HG02763 (cell line): ENCODE measurements at regions not wholly inside any gene's neighbourhood (a gene's known extent, or its start where the extent isn't known, plus 50 kb on each side); places are given as distances from the start of the nearest gene placed in this dataset.

Source experiments
- ATAC-seq: cut with Tn5 transposase; IDR thresholded peaks from one replicate; pipeline ENCODE4 v1.9.1; 2021; ENCODE audit warnings: mild to moderate bottlenecking, moderate library complexity; ENCODE audit not compliant: unreplicated experiment

DNA sequence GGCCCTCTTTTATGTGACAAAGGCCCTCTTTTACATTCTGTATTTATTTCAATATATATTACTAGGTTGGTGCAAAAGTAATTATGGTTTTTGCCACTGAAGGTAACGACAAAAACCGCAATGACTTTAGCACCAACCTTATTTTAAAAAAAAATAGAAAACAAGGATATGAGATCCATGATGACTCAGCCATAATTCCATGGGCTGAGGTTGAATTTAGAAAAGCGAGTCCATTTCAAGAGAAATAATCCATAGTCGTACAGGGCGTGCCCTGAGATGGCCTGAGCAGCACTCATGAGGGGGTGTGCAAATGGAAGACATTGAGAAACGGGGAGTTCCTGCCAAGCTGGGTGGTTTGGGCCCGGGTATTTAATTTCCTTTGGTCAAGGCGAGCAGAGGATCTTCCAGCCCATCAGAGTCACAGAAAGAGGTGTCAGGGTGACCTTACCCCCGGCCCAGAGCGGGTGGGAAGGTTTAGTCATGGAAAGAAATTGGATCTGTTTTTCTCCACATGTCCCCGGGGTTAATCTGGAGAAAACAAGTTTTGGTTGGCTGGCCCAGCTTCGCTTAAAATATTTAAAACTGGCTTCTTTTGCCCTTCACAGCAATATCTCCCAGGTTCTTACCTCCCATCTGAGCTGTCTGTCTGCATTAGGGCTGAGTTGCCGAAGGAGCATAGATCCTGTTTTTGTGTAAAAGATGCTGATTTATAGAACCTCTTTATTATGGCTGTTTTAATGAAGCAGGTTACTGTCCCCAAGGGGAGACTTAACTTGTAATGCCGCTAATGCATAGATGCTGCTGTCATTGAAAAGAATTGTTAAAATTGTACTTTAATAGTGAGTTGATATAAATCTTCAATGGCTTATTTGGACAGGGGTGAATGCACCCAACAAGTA, 255.6 kb downstream of the PREX1 start:
- ATAC-seq = no peak

DNA sequence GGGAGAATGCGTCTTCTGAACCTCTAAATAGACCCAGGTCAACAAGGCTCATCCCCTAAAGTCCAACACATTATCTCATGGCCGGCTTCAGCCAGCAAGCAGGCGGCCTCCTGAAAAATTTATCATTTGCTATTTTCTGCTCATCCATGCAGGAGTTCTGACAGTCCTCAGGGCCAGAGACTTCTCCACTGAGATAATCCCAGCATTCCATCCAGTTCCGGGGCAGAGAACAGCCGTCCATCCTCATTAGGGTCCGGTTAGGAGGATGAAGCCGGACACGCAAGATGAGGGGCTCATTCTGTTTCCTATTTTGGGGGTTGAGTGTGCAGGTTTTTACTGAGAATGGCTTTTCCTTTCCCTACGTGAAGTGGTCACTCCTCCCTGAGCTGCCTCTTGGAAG, 258.1 kb downstream of the PREX1 start:
- no peak for ATAC-seq

GRCh38 chr20:48568520-48568919, 259.3 kb downstream of the PREX1 start:
- ATAC-seq = no peak

DNA sequence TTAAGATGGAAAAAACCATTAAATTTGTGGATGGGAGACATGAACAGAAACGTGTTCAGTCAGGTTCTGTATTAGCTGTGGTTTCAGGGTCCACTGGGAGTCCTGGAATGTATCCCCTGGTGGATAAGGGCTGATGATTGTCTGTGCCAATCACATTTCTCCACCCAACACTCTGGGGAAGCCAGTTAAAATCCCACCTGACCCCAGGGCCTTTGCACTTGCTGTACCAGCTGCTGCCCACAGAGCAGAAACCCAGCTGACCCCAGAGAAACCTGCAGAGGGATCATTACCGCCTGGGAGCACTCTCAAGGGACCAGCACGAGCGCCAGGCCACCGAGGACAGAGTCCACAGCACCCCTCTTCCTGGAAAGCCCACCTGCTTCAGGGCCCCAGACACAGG, 260.7 kb downstream of the PREX1 start:
- no peak for ATAC-seq

DNA sequence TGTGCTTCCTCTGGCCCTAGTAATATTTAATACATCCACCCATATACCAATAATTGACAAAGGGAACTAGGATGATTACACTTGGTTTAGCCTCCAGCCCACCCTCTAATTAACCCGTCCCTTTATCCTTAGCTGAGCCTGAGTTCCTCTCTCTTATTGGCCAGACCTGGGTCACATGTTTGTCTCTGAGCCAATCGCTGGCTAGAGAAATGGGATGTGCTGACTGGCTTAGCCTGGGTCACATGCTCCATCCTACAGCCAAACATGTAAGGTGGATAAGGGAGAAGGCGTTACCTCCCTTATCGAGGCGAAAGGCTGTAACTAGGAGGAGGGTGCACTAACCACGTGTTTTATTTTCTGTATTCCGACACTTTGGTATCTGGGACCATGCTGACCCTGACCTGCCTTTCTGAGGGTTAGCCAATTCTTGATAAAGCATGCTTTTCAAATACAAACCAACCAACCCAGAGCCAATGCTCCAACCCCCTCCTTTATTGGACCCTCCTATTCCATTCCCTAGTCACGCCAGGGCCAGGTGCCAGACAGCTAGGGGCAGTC, 262.7 kb downstream of the PREX1 start:
- ATAC-seq = no peak

DNA sequence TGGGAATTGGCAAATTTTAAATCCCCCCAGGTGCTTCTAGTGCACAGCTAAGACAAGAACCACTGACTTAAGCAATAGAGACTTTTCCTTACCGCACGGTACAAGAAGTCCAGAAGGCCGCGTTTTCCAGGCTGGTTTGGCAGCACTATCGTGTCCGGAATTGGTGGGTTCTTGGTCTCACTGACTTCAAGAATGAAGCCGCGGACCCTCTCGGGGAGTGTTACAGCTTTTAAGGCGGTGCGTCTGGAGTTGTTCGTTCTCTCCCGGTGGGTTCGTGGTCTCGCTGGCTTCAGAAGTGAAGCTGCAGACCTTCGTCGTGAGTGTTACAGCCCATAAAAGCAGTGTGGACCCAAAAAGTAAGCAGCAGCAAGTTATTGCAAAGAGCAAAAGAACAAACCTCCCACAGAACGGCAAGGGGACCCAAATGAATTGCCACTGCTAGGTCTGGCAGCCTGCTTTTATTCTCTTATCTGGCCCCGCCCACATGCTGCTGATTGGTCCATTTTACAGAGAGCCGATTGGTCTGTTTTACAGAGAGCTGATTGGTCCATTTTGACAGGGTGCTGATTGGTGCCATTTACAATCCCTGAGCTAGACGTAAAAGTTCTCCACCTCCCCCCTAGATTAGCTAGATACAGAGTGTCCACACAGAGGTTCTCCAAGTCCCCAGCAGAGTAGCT, 264.5 kb downstream of the PREX1 start:
- no peak for ATAC-seq

DNA sequence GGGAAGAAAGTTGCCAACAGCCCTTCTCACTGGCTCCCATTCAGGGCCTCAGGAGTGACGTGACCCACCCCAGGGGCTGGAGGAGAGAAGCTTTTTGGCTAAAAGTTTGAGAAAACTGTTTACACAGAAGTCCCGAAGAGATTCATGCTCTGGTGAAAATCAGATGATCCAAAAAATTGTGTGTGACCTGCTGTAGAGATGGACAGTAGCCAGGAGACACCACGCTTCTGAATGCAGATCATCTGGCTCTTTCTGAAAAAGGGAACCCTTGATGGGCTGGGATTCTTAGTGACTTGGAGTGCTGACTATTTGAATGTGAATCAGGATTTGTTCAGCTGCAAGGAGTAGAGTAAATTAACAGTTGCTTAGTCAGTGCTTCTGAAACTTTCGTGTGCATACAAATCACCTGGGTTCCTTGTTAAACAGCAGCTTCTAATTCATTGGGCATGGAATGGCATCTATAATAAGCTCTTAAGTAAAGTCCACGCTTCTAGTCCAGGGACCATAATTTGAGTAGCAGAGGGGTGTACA, 265.1 kb downstream of the PREX1 start:
- no peak for ATAC-seq

DNA sequence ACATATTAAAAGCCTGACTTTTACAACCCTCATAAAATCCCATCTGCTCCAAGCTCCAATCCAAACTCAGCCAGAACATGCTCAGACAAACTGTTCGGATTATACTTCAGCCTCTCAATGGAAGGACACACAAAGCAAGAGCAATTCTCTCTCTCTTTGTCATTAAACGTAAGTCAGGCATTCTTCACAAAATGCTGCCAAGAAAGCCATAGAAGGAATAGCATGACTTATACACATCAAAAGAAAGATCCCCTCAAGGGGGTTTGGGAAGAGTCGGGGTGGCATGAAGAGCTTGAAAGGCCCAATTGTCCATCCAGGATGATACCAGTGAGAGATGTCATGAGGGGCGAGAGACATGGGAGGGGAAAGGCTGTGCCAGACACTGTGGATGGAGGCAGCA, 268.9 kb downstream of the PREX1 start:
- no peak for ATAC-seq

DNA sequence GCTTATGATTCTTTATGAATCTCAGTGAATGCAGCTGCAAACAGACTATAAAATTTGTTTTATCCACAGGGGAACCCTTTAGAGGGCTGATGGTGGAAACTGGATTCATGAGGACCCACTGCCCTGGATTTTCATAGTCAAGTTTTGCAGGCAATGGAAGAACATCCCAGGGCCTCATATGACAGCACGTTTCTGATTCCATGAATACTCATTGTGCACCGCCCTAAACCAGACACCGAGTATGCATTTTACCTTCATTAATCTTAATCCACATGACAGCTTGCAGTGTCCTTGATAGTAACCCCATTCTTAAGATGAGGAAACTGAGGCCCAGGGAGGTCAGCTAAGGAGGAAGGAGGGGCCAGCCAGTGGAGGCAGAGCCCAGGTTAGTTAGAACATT, 270.4 kb downstream of the PREX1 start:
- ATAC-seq = no peak

GRCh38 chr20:48556956-48557355, 270.8 kb downstream of the PREX1 start:
- ATAC-seq = no peak

- no peak for ATAC-seq
Observed at GRCh38 chr20:48552550-48552949, 275.2 kb downstream of the PREX1 start.

- no peak for ATAC-seq
Observed at GRCh38 chr20:48550814-48551213, 277.0 kb downstream of the PREX1 start.

DNA sequence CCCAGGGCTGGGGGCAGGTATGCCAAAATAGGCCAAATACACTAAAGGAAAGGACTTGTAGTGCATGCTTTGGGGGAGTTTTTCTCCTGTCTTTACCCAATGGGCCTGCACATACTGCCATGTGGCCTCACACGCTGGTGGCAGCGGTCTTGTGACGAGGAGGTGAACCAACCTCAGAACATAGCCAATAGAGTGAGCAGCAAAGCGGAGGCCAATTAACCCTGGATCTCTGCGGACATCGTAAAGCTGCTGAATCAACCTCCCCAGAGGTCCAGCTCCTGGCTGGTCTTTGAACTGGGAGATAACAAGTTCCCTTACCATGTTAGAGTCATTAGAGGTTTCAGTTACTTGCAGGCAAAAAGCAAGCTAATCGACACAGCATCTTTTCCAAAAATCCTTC, 280.1 kb downstream of the PREX1 start:
- ATAC-seq = no peak

- no peak for ATAC-seq
Observed at GRCh38 chr20:48544402-48545339, 283.1 kb downstream of the PREX1 start.

DNA sequence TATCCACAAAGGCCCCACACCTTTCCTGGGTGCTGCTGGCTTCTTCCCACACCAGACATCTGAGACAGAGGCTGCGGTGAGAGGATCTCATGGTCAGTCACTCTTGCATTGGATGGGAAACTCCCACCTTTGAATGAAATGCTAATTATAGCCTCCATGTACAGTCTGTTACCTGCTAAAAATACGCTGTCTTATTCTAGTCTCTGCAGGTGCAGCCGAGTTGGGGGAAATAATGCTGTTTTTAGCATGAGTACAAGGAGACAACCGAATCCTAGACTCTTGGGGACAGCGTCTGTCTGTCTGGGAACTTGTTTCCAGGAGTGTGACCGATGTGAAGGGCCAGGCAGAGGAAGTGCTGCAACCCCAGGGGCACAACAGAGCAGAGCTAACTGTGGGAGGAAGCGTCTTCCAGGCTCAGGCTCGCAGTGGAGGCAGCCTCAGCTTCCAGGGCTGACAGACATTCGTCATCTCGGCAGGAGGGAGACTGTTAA, 286.2 kb downstream of the PREX1 start:
- ATAC-seq = no peak

GRCh38 chr20:48538856-48539255, 288.9 kb downstream of the PREX1 start:
- ATAC-seq = no peak

DNA sequence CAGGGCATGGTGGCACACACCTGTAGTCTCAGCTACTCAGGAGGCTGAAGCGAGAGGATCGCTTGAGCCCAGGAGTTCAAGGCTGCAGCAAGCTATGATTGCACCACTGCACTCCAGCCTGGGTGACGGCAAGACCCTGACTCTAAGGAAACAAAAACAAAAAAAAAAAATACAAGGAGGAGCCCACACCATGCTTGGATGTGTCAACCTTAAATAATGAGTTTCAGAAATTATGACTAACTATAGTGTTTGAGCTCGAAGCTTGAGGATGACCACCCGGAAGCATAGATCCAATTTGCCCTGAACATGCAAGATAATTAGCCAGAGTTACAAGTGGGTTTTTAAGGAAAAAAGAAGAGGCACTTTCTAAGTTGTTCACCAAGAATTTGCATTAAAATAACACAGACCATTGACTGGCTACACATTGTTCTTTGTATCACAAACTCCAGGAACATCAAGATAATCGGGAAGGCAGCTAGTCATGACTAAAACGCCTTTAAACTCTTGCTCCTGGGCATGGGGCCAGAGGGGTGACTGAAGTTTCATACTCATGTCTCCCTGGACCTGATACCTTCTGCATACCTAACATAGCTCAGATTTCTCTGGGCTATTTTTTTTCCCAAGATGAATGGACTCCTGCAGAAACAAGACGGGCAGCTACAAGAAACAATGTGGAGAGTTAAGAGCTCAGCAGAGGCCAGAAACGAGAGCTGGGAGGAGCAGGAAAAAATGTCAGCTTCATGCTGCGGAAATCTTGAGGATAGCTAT, 289.6 kb downstream of the PREX1 start:
- ATAC-seq = no peak

DNA sequence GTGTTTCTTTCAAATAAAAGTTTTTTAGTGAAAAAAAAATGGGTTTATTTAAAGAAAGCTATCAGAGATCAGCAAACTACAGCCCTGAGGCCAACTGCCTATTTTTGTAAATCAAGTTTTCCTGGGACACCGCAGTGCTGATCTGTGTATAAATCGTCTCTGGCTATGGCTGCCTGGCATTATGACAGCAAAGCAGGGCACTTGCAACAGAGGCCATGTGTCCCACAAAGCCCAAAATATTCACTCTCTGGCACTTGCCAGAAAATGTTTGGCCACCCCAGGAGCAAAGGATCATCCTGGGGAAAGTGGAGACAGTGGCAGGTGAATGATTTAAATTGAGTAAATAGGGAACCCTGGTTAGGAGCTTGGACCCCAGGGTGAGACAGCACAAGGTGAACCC, 291.6 kb downstream of the PREX1 start:
- no peak for ATAC-seq

DNA sequence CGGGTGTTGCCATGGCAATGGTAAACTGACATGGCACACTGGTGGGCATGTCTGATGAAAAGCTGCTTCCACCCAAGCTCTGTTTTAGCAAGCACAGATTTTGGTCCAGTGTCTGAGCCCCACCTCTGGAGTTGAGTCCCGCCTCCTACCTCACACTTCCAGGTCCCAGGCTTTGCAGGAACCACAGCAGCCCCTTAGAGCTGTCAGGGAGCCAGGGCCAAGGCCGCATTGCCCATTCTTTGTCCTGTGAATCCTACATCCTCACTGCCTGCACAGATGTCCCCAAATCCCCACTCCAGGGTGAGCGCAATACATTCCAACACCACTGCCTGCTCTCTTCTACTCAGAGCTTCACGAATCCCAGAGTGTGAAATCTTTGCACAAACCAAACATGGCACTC, 292.2 kb downstream of the PREX1 start:
- ATAC-seq = no peak

DNA sequence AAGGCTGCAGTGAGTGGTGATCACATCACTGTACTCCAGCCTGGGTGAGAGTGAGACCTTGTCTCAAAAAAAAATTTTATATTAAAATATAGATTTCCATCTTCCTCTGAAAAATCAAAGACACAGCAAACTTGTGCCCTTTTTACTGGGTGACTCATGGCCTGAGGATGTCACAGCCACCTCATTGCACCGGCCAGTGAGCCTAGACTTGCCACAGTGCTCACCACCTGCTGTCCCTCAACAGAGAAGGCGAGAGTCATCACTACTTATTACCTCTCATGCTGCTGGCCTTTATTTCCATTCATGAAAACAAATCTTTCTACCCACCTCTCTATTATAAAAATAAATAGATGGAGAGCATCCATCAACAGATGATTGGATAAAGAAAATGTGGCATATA, 295.8 kb downstream of the PREX1 start:
- no peak for ATAC-seq
